ENCODE measurements at regions not wholly inside any gene's neighbourhood (a gene's known extent, or its start where the extent isn't known, plus 50 kb on each side); places are given as distances from the start of the nearest gene placed in this dataset.

DNA sequence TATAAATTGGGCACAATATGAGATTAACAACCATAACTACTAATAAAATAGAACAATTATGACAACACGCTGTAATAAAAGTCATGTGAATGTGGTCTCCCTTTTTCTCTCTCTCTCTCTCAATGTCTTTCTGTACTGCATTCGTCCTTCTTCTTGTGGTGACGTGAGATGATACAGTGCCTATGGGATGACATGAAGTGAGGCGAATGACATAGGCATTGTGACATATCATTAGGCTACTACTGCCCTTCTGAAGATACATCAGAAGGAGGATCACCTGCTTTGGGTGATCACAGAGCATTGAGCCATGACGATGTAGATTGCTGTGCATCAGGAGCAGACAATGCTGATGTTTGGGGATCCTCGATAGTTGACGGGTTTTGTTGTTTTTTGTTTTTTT, 171.6 kb downstream of the HERPUD2 start:
- 95% methylated on average over 7 of the region's 7 CpGs for WGBS
- Histone ChIP-seq H3K4me3 (ENCODE audit: low read length in 2 of 2) (no peak overlapping the region), H3K27ac (ENCODE audit: low read depth in 1 of 2, low read length in 1 of 2) (no peak overlapping the region), H3K4me1 (ENCODE audit: control insufficient read depth in 2 of 2, insufficient read depth in 2 of 2, low read length in 2 of 2) (no peaks in the 10 kb centered on the region), H3K9me3 (ENCODE audit: control insufficient read depth in 2 of 2, insufficient read depth in 1 of 2, low read length in 1 of 2) (no peaks in the 10 kb centered on the region), H3K36me3 (ENCODE audit: control insufficient read depth in 2 of 2, insufficient read depth in 2 of 2, low read length in 1 of 2) (no peaks in the 10 kb centered on the region), H3K27me3 (ENCODE audit: control insufficient read depth in 2 of 2, insufficient read depth in 1 of 2, low read length in 1 of 2) (peaks cover 0 to 6% of the 10 kb centered on the region in 2 donors)
- no peak for DNase-seq (ENCODE audit: low read depth in 6 of 9, low spot score in 9 of 9)

DNA sequence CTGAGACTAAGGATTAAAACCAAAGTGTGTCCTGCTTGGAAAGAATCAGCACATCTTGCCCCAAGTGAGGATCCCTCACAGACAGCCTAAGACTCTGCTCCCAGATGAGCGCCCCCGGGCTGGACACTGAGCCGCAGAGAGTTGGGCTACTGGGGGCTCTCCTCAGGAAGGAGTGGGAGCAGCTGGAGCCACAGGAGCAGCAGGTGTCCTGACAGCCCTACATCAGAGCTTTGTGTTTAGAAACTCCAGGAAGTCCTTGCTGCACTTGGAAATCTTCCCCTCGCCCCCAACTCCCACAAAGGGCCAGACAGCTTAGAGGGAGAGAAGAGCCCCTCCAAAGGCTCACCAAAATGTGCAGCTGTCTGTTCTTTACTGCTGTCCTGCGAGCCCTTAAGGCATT, 172.2 kb downstream of the HERPUD2 start:
- H3K36me3 ChIP-seq (ENCODE audit: control insufficient read depth in 2 of 2, insufficient read depth in 2 of 2, low read length in 1 of 2) = no peaks in the 10 kb centered on the region
- peaks cover 0 to 6% of the 10 kb centered on the region in 2 donors for H3K27me3 ChIP-seq (ENCODE audit: control insufficient read depth in 2 of 2, insufficient read depth in 1 of 2, low read length in 1 of 2)
- H3K9me3 ChIP-seq (ENCODE audit: control insufficient read depth in 2 of 2, insufficient read depth in 1 of 2, low read length in 1 of 2) = no peaks in the 10 kb centered on the region
- no peak for DNase-seq (ENCODE audit: low read depth in 6 of 9, low spot score in 9 of 9)
- H3K4me3 ChIP-seq (ENCODE audit: low read length in 2 of 2) = no peak overlapping the region
- no peaks in the 10 kb centered on the region for H3K4me1 ChIP-seq (ENCODE audit: control insufficient read depth in 2 of 2, insufficient read depth in 2 of 2, low read length in 2 of 2)
- 45% methylated on average over 5 of the region's 5 CpGs for WGBS
- no peak overlapping the region for H3K27ac ChIP-seq (ENCODE audit: low read depth in 1 of 2, low read length in 1 of 2)

GRCh38 chr7:35521941-35522340, 173.0 kb downstream of the HERPUD2 start:
- Histone ChIP-seq H3K36me3 (ENCODE audit: control insufficient read depth in 2 of 2, insufficient read depth in 2 of 2, low read length in 1 of 2) (no peaks in the 10 kb centered on the region), H3K27ac (ENCODE audit: low read depth in 1 of 2, low read length in 1 of 2) (no peak overlapping the region), H3K27me3 (ENCODE audit: control insufficient read depth in 2 of 2, insufficient read depth in 1 of 2, low read length in 1 of 2) (peaks cover 0 to 6% of the 10 kb centered on the region in 2 donors), H3K4me1 (ENCODE audit: control insufficient read depth in 2 of 2, insufficient read depth in 2 of 2, low read length in 2 of 2) (no peaks in the 10 kb centered on the region), H3K9me3 (ENCODE audit: control insufficient read depth in 2 of 2, insufficient read depth in 1 of 2, low read length in 1 of 2) (no peaks in the 10 kb centered on the region), H3K4me3 (ENCODE audit: low read length in 2 of 2) (no peak overlapping the region)
- 80% methylated on average over 3 of the region's 3 CpGs for WGBS
- no peak for DNase-seq (ENCODE audit: low read depth in 6 of 9, low spot score in 9 of 9)

DNA sequence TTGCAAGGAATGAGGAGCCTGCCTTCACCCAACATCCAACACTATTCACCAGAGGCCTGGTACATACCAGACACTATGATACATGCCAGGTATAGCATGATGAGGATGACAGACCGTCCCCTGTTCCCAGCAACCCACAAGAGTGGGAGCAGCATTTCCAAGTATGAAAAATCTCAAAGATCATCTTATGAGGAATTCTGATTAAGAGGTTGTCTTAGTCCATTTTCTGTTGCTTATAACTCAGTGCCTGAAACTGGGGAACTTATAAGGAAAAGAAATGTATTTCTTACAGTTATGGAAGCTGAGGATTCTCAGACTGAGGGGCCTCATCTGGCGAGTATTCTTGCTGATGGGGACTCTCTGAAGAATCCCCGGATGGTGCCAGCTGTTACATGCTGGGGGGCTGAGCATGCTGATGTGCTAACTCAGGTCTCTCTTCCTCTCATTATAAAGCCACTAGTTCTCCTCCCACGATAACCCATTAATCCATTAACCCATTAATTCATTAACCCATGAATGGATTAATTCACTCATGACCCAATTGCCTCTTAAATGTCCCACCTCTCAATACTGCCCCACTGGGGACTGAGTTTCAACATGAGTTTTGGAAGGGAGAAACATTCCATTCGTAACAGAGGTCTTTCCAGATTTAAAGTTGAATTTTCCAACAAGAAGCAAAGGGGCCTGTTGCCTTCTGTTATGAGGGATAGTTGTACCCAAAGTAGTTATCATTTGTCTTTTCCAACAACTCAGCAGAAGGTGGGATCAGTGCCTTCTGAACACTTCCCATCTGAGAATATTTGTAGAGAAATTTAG, 173.9 kb downstream of the HERPUD2 start:
- no peaks in the 10 kb centered on the region for H3K36me3 ChIP-seq (ENCODE audit: control insufficient read depth in 2 of 2, insufficient read depth in 2 of 2, low read length in 1 of 2)
- 77% methylated on average over 5 of the region's 5 CpGs for WGBS
- peaks cover 0 to 6% of the 10 kb centered on the region in 2 donors for H3K27me3 ChIP-seq (ENCODE audit: control insufficient read depth in 2 of 2, insufficient read depth in 1 of 2, low read length in 1 of 2)
- no peaks in the 10 kb centered on the region for H3K4me1 ChIP-seq (ENCODE audit: control insufficient read depth in 2 of 2, insufficient read depth in 2 of 2, low read length in 2 of 2)
- H3K4me3 ChIP-seq (ENCODE audit: low read length in 2 of 2) = no peak overlapping the region
- no peak overlapping the region for H3K27ac ChIP-seq (ENCODE audit: low read depth in 1 of 2, low read length in 1 of 2)
- no peak for DNase-seq (ENCODE audit: low read depth in 6 of 9, low spot score in 9 of 9)
- no peaks in the 10 kb centered on the region for H3K9me3 ChIP-seq (ENCODE audit: control insufficient read depth in 2 of 2, insufficient read depth in 1 of 2, low read length in 1 of 2)

GRCh38 chr7:35519971-35520809, 174.7 kb downstream of the HERPUD2 start:
- H3K36me3 ChIP-seq (ENCODE audit: control insufficient read depth in 2 of 2, insufficient read depth in 2 of 2, low read length in 1 of 2) = no peaks in the 10 kb centered on the region
- no peak overlapping the region for H3K4me3 ChIP-seq (ENCODE audit: low read length in 2 of 2)
- peaks cover 0 to 6% of the 10 kb centered on the region in 2 donors for H3K27me3 ChIP-seq (ENCODE audit: control insufficient read depth in 2 of 2, insufficient read depth in 1 of 2, low read length in 1 of 2)
- no peaks in the 10 kb centered on the region for H3K9me3 ChIP-seq (ENCODE audit: control insufficient read depth in 2 of 2, insufficient read depth in 1 of 2, low read length in 1 of 2)
- H3K27ac ChIP-seq (ENCODE audit: low read depth in 1 of 2, low read length in 1 of 2) = no peak overlapping the region
- 45% methylated on average over 14 of the region's 14 CpGs for WGBS
- H3K4me1 ChIP-seq (ENCODE audit: control insufficient read depth in 2 of 2, insufficient read depth in 2 of 2, low read length in 2 of 2) = no peaks in the 10 kb centered on the region
- DNase-seq (ENCODE audit: low read depth in 6 of 9, low spot score in 9 of 9) = peak; percentile 29 to 82 (median 67)

DNA sequence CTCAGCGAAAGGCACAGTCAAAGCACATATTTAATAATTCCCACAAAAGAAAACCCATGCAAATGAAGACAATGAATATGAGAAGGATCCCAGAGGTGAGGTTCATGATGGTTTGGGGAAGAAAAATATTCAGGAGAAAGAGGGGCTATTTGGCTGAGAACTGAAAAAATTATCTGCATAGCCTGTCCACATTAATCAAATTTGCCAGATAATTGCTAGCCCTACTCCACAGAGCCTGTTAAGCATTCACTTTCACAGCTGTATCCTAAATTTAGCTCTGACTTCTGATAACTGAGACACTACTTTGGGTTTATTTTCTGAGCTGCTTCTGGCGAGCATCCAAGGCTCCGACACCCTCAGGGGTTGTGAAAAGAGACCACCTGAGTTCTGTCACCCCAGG, 176.2 kb downstream of the HERPUD2 start:
- Histone ChIP-seq H3K36me3 (ENCODE audit: control insufficient read depth in 2 of 2, insufficient read depth in 2 of 2, low read length in 1 of 2) (no peaks in the 10 kb centered on the region), H3K27me3 (ENCODE audit: control insufficient read depth in 2 of 2, insufficient read depth in 1 of 2, low read length in 1 of 2) (peaks cover 0 to 6% of the 10 kb centered on the region in 2 donors), H3K9me3 (ENCODE audit: control insufficient read depth in 2 of 2, insufficient read depth in 1 of 2, low read length in 1 of 2) (no peaks in the 10 kb centered on the region), H3K27ac (ENCODE audit: low read depth in 1 of 2, low read length in 1 of 2) (no peak overlapping the region), H3K4me1 (ENCODE audit: control insufficient read depth in 2 of 2, insufficient read depth in 2 of 2, low read length in 2 of 2) (no peaks in the 10 kb centered on the region), H3K4me3 (ENCODE audit: low read length in 2 of 2) (no peak overlapping the region)
- DNase-seq (ENCODE audit: low read depth in 6 of 9, low spot score in 9 of 9) = no peak
- WGBS = 87% methylated on average over 3 of the region's 3 CpGs

DNA sequence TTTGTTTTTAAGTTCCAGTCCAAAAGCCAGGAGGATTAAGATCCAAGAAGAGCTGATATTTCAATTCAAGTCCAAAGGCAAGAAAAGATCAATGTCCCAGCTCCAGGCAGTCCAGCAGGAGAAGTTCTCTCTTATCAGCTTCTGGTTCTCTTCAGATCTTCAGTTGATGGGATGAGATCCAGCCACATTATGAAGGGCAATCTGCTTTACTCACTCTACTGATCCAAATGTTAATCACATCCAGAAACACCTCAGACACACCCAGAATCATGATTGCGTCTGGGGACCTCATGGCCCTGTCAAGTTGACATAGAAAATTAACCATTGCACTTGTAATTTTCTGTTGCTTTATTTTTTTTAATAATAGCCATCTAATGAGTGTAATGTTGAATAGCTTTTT, 178.4 kb downstream of the HERPUD2 start:
- no peak overlapping the region for H3K4me3 ChIP-seq (ENCODE audit: low read length in 2 of 2)
- no peaks in the 10 kb centered on the region for H3K4me1 ChIP-seq (ENCODE audit: control insufficient read depth in 2 of 2, insufficient read depth in 2 of 2, low read length in 2 of 2)
- 96% methylated on average over 1 of the region's 1 CpG for WGBS
- no peaks in the 10 kb centered on the region for H3K9me3 ChIP-seq (ENCODE audit: control insufficient read depth in 2 of 2, insufficient read depth in 1 of 2, low read length in 1 of 2)
- H3K36me3 ChIP-seq (ENCODE audit: control insufficient read depth in 2 of 2, insufficient read depth in 2 of 2, low read length in 1 of 2) = no peaks in the 10 kb centered on the region
- DNase-seq (ENCODE audit: low read depth in 6 of 9, low spot score in 9 of 9) = no peak
- no peak overlapping the region for H3K27ac ChIP-seq (ENCODE audit: low read depth in 1 of 2, low read length in 1 of 2)
- peaks cover 0 to 2% of the 10 kb centered on the region in 2 donors for H3K27me3 ChIP-seq (ENCODE audit: control insufficient read depth in 2 of 2, insufficient read depth in 1 of 2, low read length in 1 of 2)

DNA sequence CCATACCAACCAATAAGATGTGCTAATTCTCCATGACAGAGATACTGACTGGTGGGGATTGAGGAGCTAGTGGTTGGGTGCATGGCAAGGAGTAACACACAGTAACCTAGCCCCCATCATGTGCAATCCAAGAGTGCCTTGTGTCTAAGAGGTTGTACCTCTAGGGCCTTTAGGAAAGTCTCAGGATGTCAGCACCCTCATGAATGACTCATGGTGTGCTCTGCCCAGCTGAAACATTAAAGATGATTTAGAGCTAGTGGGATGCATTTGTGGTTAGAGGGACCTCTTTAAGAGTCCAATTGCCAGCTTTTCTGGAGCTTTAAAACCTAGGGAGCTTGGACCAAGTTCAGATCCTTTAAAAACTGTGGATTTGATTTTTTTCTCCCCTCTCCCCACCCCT, 181.1 kb downstream of the HERPUD2 start:
- Histone ChIP-seq H3K27me3 (ENCODE audit: control insufficient read depth in 2 of 2, insufficient read depth in 1 of 2, low read length in 1 of 2) (no peaks in the 10 kb centered on the region), H3K4me1 (ENCODE audit: control insufficient read depth in 2 of 2, insufficient read depth in 2 of 2, low read length in 2 of 2) (no peaks in the 10 kb centered on the region), H3K4me3 (ENCODE audit: low read length in 2 of 2) (no peak overlapping the region), H3K36me3 (ENCODE audit: control insufficient read depth in 2 of 2, insufficient read depth in 2 of 2, low read length in 1 of 2) (no peaks in the 10 kb centered on the region), H3K27ac (ENCODE audit: low read depth in 1 of 2, low read length in 1 of 2) (no peak overlapping the region), H3K9me3 (ENCODE audit: control insufficient read depth in 2 of 2, insufficient read depth in 1 of 2, low read length in 1 of 2) (no peaks in the 10 kb centered on the region)
- no peak for DNase-seq (ENCODE audit: low read depth in 6 of 9, low spot score in 9 of 9)

DNA sequence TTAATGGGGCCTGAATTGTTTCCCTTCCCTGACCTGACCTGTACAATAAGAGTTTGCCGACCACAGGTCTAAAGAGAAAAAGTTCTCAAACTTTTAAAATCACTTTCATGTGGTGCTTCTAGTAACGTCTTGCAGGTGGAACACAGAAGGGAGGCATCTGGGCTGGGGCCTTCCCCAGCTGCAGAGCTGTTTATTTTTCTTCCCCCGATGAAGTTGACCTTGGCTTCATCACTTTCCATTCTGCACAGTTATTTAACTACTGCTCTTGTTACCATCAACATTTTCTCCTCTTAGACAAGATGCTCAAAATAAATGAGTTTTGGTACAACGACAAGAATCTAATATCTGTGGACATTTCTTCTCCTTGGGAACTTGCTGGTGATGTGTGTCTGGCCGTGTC, 181.7 kb downstream of the HERPUD2 start:
- DNase-seq (ENCODE audit: low read depth in 6 of 9, low spot score in 9 of 9) = peak in 1 of 9 donors; percentile 15
- Histone ChIP-seq H3K9me3 (ENCODE audit: control insufficient read depth in 2 of 2, insufficient read depth in 1 of 2, low read length in 1 of 2) (no peaks in the 10 kb centered on the region), H3K36me3 (ENCODE audit: control insufficient read depth in 2 of 2, insufficient read depth in 2 of 2, low read length in 1 of 2) (no peaks in the 10 kb centered on the region), H3K27me3 (ENCODE audit: control insufficient read depth in 2 of 2, insufficient read depth in 1 of 2, low read length in 1 of 2) (no peaks in the 10 kb centered on the region), H3K27ac (ENCODE audit: low read depth in 1 of 2, low read length in 1 of 2) (no peak overlapping the region), H3K4me1 (ENCODE audit: control insufficient read depth in 2 of 2, insufficient read depth in 2 of 2, low read length in 2 of 2) (no peaks in the 10 kb centered on the region), H3K4me3 (ENCODE audit: low read length in 2 of 2) (no peak overlapping the region)
- 76% methylated on average over 5 of the region's 5 CpGs for WGBS

Data from thymus (tissue), 11 donors.